Calu3 (cell line): ENCODE measurements at regions not wholly inside any gene's neighbourhood (a gene's known extent, or its start where the extent isn't known, plus 50 kb on each side); places are given as distances from the start of the nearest gene placed in this dataset.

Experiments
- BruUV-seq: library from RNA; stranded (reverse); fragments of 400-500 nt; replicated peaks from 2 replicates; lab custom pipeline; 2021; lab: Mats Ljungman, UMichigan
- CTCF ChIA-PET: fragments of 300-600 bp; sonication (Branson Sonifier 250); formaldehyde crosslinking; loops from one replicate; lab custom pipeline; 2022; ENCODE audit warnings: antibody characterized with exemption; lab: Charles Lee
- DNase-seq: peaks from one replicate; pipeline ENCODE4 v3.0.0; 2022
- H3K27ac Mint-ChIP-seq: one replicate; pipeline ENCODE4 v1.8.0; 2022; ENCODE audit warnings: mixed read lengths; ENCODE audit not compliant: unreplicated experiment
- H3K27me3 Mint-ChIP-seq: one replicate; pipeline ENCODE4 v1.8.0; 2022; ENCODE audit warnings: mixed read lengths; ENCODE audit not compliant: unreplicated experiment
- H3K36me3 Mint-ChIP-seq: one replicate; pipeline ENCODE4 v1.8.0; 2022; ENCODE audit warnings: mild to moderate bottlenecking, moderate library complexity, mixed read lengths; ENCODE audit not compliant: insufficient read depth, unreplicated experiment
- H3K4me1 Mint-ChIP-seq: one replicate; pipeline ENCODE4 v1.8.0; 2022; ENCODE audit warnings: mild to moderate bottlenecking, low read depth, mixed read lengths; ENCODE audit not compliant: unreplicated experiment
- H3K4me3 Mint-ChIP-seq: one replicate; pipeline ENCODE4 v1.8.0; 2022; ENCODE audit warnings: mild to moderate bottlenecking, low read depth, moderate library complexity, mixed read lengths; ENCODE audit not compliant: unreplicated experiment
- H3K9me3 Mint-ChIP-seq: one replicate; pipeline ENCODE4 v1.8.0; 2022; ENCODE audit warnings: low read depth, mixed read lengths; ENCODE audit not compliant: unreplicated experiment
- intact Hi-C: fragments of 100-400 bp; cut with micrococcal nuclease; formaldehyde crosslinking; loops from one replicate; pipeline ENCODE4 v1.10.0; 2022; ENCODE audit not compliant: unreplicated experiment
- TF ChIP-seq, protein P1 (sequence below): fragments of 200-600 bp; IDR thresholded peaks from one replicate; pipeline ENCODE4 v1.8.0; 2022; ENCODE audit warnings: antibody characterized with exemption; ENCODE audit not compliant: unreplicated experiment

DNA sequence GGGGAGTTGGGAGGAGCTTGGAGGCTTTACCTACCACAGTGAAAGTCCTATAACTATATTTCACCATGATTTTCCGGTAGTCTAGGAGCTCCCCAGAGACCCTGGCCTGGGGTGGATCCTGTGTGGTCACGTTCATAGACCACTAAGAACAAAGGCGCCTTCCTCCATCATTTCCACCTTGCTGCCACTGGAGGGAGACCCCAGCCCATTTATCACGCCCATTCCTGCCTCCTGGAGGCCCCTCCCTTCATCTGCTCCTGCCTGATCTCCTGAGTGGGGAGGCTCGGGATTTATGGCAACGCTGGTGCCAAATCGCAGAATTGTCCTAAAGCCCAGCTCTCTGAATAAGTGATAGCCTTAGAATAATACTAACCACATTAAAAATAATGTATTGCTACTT lies 507.6 kb upstream of the SPHKAP start:
- Mint-ChIP-seq H3K9me3 (no peaks in the 10 kb centered on the region), H3K27me3 (peaks cover 14% of the 10 kb centered on the region), H3K36me3 (no peaks in the 10 kb centered on the region), H3K4me1 (no peaks in the 10 kb centered on the region), H3K4me3 (no peak overlapping the region), H3K27ac (no peak overlapping the region)
- TF ChIP-seq, protein P1, sequence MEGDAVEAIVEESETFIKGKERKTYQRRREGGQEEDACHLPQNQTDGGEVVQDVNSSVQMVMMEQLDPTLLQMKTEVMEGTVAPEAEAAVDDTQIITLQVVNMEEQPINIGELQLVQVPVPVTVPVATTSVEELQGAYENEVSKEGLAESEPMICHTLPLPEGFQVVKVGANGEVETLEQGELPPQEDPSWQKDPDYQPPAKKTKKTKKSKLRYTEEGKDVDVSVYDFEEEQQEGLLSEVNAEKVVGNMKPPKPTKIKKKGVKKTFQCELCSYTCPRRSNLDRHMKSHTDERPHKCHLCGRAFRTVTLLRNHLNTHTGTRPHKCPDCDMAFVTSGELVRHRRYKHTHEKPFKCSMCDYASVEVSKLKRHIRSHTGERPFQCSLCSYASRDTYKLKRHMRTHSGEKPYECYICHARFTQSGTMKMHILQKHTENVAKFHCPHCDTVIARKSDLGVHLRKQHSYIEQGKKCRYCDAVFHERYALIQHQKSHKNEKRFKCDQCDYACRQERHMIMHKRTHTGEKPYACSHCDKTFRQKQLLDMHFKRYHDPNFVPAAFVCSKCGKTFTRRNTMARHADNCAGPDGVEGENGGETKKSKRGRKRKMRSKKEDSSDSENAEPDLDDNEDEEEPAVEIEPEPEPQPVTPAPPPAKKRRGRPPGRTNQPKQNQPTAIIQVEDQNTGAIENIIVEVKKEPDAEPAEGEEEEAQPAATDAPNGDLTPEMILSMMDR: no peak
- CTCF ChIA-PET: no interaction called here
- BruUV-seq: no TSS peak
- no peak for DNase-seq
- intact Hi-C loops: loop anchor here (10.0 kb wide), 2 partner anchors 766 to 896 kb away; no protein-coding TSS in a partner anchor

DNA sequence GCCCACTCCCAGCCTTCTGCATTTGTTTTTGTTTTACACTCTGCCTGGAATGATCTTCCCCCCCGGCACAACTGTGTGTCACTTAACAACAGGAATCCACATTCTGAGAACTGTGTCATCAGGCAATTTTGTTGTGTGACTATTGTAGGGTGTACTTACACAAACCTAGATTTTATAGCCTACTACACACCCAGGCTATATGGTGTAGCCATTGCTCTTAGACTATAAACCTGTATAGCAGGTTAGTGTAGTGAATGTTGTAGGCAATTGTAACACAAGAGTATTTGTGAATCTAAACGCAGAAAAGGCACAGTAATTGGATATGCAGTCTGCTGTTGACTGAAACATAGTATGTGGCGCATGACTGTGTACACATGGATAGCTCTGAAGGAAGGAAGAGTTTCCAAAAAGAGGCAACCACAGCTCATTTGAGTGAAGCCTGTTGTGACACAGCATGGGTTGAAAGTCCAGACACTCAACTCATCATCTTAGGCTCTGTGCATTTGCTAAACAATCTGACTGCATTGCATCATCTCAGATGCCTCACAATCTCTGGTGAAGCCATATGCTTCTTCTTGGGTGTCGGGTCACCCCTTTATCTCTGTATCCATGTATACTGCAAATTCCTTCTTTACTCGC lies 506.6 kb upstream of the SPHKAP start:
- intact Hi-C loops: loop anchor here (10.0 kb wide), 2 partner anchors 767 to 897 kb away; no protein-coding TSS in a partner anchor
- TF ChIP-seq, protein P1: no peak
- DNase-seq: no peak
- Mint-ChIP-seq H3K4me3 (no peak overlapping the region), H3K4me1 (no peaks in the 10 kb centered on the region), H3K36me3 (no peaks in the 10 kb centered on the region), H3K27me3 (peaks cover 14% of the 10 kb centered on the region), H3K27ac (no peak overlapping the region), H3K9me3 (no peaks in the 10 kb centered on the region)
- CTCF ChIA-PET: interaction anchor here (0.6 kb wide), 1 partner anchor 44 kb away, joined by 7 read pairs; no protein-coding TSS in a partner anchor
- no TSS peak for BruUV-seq

DNA sequence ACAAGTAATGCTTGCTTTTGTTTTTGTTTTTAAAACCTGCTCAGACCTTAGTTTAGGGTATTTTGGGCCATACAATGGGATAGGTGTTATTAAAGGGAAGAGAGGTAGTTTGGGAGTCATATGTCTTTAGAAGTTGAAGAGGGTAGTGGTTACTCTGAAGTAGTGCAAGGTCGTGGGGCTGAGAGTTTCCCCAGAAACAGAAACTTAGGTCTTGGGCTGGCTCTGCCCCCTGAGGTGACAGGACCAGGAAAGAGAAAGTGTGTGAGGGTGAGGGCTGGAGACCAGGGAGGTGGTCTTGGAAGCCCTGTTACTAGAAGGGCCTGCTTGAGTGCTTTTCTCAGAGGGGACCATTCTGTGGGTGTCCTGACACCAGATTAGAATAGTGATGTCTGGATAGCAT lies 500.5 kb upstream of the SPHKAP start:
- H3K9me3 Mint-ChIP-seq: no peaks in the 10 kb centered on the region
- TF ChIP-seq, protein P1: no peak
- no peaks in the 10 kb centered on the region for H3K27me3 Mint-ChIP-seq
- H3K4me1 Mint-ChIP-seq: no peaks in the 10 kb centered on the region
- CTCF ChIA-PET: no interaction called here
- DNase-seq: no peak
- intact Hi-C loops: loop anchor here (5.0 to 10.0 kb wide), 3 partner anchors 590 to 903 kb away; partner anchors contain the start of gene PID1
- no peak overlapping the region for H3K27ac Mint-ChIP-seq
- no peaks in the 10 kb centered on the region for H3K36me3 Mint-ChIP-seq
- H3K4me3 Mint-ChIP-seq: no peak overlapping the region
- BruUV-seq: no TSS peak

DNA sequence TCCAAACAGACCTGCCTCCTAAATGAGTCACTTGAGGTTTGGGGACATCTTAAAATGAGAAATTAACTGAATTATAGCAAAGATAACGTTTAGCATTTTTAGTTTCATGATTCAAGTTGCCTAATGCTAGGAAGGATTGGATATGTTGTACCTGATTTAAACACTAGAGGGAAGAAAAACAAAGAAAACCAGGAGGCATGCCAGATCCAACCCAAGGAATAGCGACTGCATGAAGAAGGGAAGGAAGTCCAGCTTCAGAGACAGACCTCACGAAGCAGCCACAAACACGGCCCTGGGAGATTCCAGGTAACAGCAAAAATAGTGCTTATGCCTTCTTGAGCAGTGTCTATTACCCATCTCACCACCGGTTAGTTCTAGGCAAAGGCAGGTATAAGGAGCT lies 499.9 kb upstream of the SPHKAP start:
- H3K36me3 Mint-ChIP-seq: no peaks in the 10 kb centered on the region
- no peaks in the 10 kb centered on the region for H3K4me1 Mint-ChIP-seq
- no peaks in the 10 kb centered on the region for H3K27me3 Mint-ChIP-seq
- H3K27ac Mint-ChIP-seq: no peak overlapping the region
- intact Hi-C loops: loop anchor here (5.0 to 10.0 kb wide), 3 partner anchors 591 to 903 kb away; partner anchors contain the start of gene PID1
- DNase-seq: no peak
- TF ChIP-seq, protein P1: peak; percentile 26
- CTCF ChIA-PET: no interaction called here
- H3K9me3 Mint-ChIP-seq: no peaks in the 10 kb centered on the region
- H3K4me3 Mint-ChIP-seq: no peak overlapping the region
- BruUV-seq: no TSS peak
